ENCODE measurements at regions not wholly inside any gene's neighbourhood (a gene's known extent, or its start where the extent isn't known, plus 50 kb on each side); places are given as distances from the start of the nearest gene placed in this dataset.

DNA sequence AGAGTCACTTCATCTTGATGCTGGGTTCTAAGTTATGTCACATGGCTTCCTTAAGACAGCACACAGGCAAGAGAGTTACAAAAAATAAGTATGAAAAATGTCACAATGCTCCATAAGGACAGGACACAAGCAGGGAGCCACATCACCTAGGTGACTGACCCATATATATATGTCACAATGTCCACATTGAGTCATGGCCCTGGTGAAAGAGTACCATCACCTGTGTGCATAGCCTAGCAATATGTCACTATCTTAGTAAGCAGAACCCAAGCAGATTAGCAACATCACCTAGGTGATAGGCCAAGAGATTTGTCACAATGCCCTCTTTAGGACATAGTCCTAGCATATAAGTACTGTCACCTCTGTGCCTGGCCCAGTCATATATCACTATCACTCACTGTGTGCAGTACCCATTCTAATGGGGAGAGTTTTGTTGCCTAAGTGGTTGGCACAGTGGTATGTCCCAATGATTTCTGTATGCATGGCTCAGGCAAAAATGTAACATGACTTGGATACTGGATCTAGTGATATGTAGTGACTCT lies 1012.0 kb upstream of the AMELY start:
- TF ChIP-seq, protein P1, sequence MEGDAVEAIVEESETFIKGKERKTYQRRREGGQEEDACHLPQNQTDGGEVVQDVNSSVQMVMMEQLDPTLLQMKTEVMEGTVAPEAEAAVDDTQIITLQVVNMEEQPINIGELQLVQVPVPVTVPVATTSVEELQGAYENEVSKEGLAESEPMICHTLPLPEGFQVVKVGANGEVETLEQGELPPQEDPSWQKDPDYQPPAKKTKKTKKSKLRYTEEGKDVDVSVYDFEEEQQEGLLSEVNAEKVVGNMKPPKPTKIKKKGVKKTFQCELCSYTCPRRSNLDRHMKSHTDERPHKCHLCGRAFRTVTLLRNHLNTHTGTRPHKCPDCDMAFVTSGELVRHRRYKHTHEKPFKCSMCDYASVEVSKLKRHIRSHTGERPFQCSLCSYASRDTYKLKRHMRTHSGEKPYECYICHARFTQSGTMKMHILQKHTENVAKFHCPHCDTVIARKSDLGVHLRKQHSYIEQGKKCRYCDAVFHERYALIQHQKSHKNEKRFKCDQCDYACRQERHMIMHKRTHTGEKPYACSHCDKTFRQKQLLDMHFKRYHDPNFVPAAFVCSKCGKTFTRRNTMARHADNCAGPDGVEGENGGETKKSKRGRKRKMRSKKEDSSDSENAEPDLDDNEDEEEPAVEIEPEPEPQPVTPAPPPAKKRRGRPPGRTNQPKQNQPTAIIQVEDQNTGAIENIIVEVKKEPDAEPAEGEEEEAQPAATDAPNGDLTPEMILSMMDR (conservative IDR thresholded peaks at IDR 0.05; ENCODE audit: low read depth, low read length): no peak
- no peak for DNase-seq (ENCODE audit: low read depth)
- H3K4me3 ChIP-seq (ENCODE audit: low read depth, low read length): no peak overlapping the region

DNA sequence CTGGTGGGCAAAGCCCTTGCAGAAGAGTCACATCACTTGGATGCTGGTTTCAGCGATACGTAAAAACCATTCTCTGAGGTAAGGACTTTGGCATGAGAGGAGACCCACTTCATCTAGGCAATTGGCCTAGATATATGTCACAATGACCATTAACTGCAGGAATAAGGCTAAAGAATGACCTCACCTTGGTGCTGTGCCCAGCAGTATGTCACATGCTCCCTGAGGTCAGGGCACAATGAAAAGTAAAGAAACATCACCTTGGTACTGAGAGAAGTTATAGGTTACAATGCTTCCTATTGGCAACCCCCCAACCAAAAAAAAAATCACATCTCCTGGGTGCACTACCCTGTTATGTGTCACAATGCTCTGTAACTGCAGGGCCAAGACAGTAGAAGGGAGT lies 1008.8 kb upstream of the AMELY start:
- no peak overlapping the region for H3K4me3 ChIP-seq (ENCODE audit: low read depth, low read length)
- DNase-seq (ENCODE audit: low read depth): no peak
- TF ChIP-seq, protein P1 (conservative IDR thresholded peaks at IDR 0.05; ENCODE audit: low read depth, low read length): no peak

DNA sequence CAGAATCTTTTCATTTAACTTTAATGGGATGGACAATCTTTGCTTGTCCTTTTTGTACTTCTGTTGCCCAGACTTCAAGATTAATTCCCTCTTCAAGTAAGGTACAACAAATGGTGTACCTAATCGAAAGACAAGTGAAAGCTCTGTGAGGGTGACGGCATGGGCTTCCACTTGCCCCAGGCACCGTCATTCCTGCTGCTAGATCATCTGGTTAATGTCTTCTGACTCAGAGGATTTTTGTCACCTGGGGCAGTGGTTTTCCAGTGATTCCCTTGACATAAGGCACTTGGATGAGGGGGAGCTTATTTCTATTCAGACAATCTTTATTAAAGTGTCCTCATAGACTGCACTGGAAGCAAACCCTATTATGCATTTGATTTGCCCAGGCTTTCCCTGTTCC lies 977.0 kb upstream of the AMELY start:
- H3K4me3 ChIP-seq (ENCODE audit: low read depth, low read length): no peak overlapping the region
- DNase-seq (ENCODE audit: low read depth): no peak
- TF ChIP-seq, protein P1 (conservative IDR thresholded peaks at IDR 0.05; ENCODE audit: low read depth, low read length): no peak

DNA sequence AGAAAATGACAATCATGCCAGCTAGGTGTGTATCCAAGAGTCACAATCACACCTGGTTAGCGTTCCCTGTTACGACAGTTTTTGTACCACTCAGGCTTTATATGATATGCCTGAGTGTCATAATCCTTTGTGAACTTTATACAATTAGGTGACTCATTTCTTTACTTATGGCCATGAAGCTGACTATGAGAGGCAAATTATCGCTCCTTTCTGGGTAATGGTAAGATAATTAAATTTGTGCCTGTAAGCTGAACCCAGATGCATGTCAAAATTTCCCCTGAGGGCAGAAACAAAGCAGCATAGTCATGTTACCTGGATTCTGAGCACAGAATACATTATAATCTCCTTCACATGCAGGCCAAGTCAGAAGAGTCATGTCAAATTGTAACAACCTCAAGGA lies 970.1 kb upstream of the AMELY start:
- no peak for DNase-seq (ENCODE audit: low read depth)
- H3K4me3 ChIP-seq (ENCODE audit: low read depth, low read length): no peak overlapping the region
- TF ChIP-seq, protein P1 (conservative IDR thresholded peaks at IDR 0.05; ENCODE audit: low read depth, low read length): no peak

DNA sequence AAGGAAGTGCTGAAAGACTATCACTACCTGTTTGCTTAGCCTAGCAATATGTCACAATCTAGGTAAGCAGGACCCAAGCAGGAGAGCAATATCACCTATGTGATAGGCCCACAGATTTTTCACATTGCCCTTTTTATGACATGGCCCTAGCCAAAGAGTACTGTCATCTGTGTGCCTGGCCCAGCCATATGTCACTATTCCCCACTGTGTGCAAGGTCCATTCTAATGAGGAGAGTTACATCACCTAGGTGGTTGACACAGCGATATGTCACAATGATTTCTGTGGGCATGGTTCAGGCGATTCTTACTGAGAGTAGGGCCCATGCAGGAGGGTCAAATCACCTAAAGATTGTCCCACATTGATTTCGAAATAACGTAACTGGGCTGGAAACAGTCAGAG lies 967.7 kb upstream of the AMELY start:
- TF ChIP-seq, protein P1 (conservative IDR thresholded peaks at IDR 0.05; ENCODE audit: low read depth, low read length): no peak
- H3K4me3 ChIP-seq (ENCODE audit: low read depth, low read length): no peak overlapping the region
- no peak for DNase-seq (ENCODE audit: low read depth)

DNA sequence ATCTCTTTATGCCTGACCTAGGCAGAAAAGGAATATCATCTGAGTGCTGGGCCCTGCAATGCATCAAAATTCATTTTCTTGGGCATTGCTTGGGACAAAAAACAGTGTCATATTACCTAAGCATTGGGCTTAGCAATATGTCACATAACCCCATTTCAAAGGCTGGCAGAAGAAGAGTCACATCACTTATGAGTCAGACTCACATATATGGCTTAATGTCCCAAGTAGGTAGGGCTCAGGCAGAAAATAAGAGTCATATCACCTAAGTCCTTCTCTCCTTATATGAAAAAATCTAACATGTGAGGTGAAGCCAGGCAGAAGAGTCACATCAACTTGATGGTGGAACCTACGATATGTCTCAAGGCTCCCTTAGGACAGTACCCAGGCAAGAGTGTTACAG lies 967.2 kb upstream of the AMELY start:
- no peak overlapping the region for H3K4me3 ChIP-seq (ENCODE audit: low read depth, low read length)
- no peak for DNase-seq (ENCODE audit: low read depth)
- TF ChIP-seq, protein P1 (conservative IDR thresholded peaks at IDR 0.05; ENCODE audit: low read depth, low read length): no peak

DNA sequence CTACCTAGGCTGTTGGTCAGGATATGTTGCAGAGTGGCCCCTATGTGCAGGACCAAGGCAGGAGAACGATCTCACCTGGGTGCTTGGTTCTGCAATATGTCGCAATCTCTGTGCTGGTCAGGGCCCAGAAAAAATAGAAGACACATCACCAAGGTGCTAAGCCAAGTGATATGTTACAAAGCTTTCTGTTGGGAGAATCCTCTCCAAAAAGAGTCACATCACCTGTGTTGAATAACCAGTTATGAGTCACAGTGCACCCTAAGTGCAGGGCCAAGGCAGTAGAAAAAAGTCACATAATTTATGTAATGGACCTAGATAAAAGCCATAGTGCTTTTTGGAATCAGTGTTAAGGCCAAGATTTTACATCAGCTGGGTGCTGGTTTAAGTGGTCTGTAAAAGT lies 965.9 kb upstream of the AMELY start:
- no peak overlapping the region for H3K4me3 ChIP-seq (ENCODE audit: low read depth, low read length)
- TF ChIP-seq, protein P1 (conservative IDR thresholded peaks at IDR 0.05; ENCODE audit: low read depth, low read length): no peak
- no peak for DNase-seq (ENCODE audit: low read depth)
